ACC112 (cell line): ENCODE measurements at regions not wholly inside any gene's neighbourhood (a gene's known extent, or its start where the extent isn't known, plus 50 kb on each side); places are given as distances from the start of the nearest gene placed in this dataset.

Source experiments
- H2AFZ ChIP-seq: fragments of 200-600 bp; sonication (generic); one replicate; pipeline ENCODE4 v1.6.0; 2017; ENCODE audit warnings: antibody characterized with exemption, low read length; ENCODE audit not compliant: unreplicated experiment
- H3K27ac ChIP-seq: fragments of 200-600 bp; sonication (generic); 2 replicates; pipeline ENCODE4 v1.5.1; 2014; ENCODE audit warnings: low read depth, mild to moderate bottlenecking, antibody characterized with exemption, low read length, moderate library complexity
- H3K27me3 ChIP-seq: fragments of 200-600 bp; sonication (generic); 2 replicates; pipeline ENCODE4 v1.6.1; 2014; ENCODE audit warnings: mild to moderate bottlenecking, antibody characterized with exemption, low read length, moderate library complexity, mixed read lengths; ENCODE audit not compliant: insufficient read depth
- H3K36me3 ChIP-seq: fragments of 200-600 bp; sonication (generic); 2 replicates; pipeline ENCODE4 v1.6.1; 2016; ENCODE audit warnings: mild to moderate bottlenecking, antibody characterized with exemption, low read length, moderate library complexity, mixed read lengths; ENCODE audit not compliant: insufficient read depth
- H3K4me1 ChIP-seq: fragments of 200-600 bp; sonication (generic); one replicate; pipeline ENCODE4 v1.6.1; 2016; ENCODE audit warnings: low read length, mixed read lengths; ENCODE audit not compliant: insufficient read depth, unreplicated experiment, control insufficient read depth
- H3K4me3 ChIP-seq: fragments of 200-600 bp; sonication (generic); 2 replicates; pipeline ENCODE4 v1.5.1; 2014; ENCODE audit warnings: mild to moderate bottlenecking, low read depth, low read length
- H3K79me2 ChIP-seq: fragments of 200-600 bp; sonication (generic); one replicate; pipeline ENCODE4 v1.6.0; 2016; ENCODE audit warnings: low read length; ENCODE audit not compliant: control insufficient read depth, unreplicated experiment, insufficient read depth

GRCh38 chr18:25425024-25425423 lies 73.1 kb upstream of the ZNF521 start:
- no peaks in the 10 kb centered on the region for H3K4me1 ChIP-seq
- H3K27ac ChIP-seq: no peak overlapping the region
- H2AFZ ChIP-seq: no peak overlapping the region
- no peaks in the 10 kb centered on the region for H3K79me2 ChIP-seq
- H3K36me3 ChIP-seq: no peaks in the 10 kb centered on the region
- H3K27me3 ChIP-seq: 0 out of 2 replicates have a peak, but pooled peaks cover 10% of the 10 kb centered on the region
- H3K4me3 ChIP-seq: no peak overlapping the region

GRCh38 chr18:25423760-25424159 lies 71.8 kb upstream of the ZNF521 start:
- H3K27me3 ChIP-seq: peaks cover 13% of the 10 kb centered on the region; the same call in 1 of the 2 replicates
- H3K4me3 ChIP-seq: no peak overlapping the region
- H3K79me2 ChIP-seq: no peaks in the 10 kb centered on the region
- no peaks in the 10 kb centered on the region for H3K4me1 ChIP-seq
- no peak overlapping the region for H2AFZ ChIP-seq
- no peaks in the 10 kb centered on the region for H3K36me3 ChIP-seq
- no peak overlapping the region for H3K27ac ChIP-seq

- H3K27ac ChIP-seq: no peak overlapping the region
- no peaks in the 10 kb centered on the region for H3K4me1 ChIP-seq
- no peaks in the 10 kb centered on the region for H3K36me3 ChIP-seq
- peaks cover 18% of the 10 kb centered on the region; the same call in 1 of the 2 replicates for H3K27me3 ChIP-seq
- H3K4me3 ChIP-seq: no peak overlapping the region
- H2AFZ ChIP-seq: no peak overlapping the region
- no peaks in the 10 kb centered on the region for H3K79me2 ChIP-seq
These were observed 71.3 kb upstream of the ZNF521 start for GRCh38 chr18:25423267-25423666.

GRCh38 chr18:25422230-25422629 lies 70.3 kb upstream of the ZNF521 start:
- Histone ChIP-seq H3K36me3 (no peaks in the 10 kb centered on the region), H3K27ac (no peak overlapping the region), H2AFZ (no peak overlapping the region), H3K79me2 (no peaks in the 10 kb centered on the region), H3K4me1 (no peaks in the 10 kb centered on the region), H3K27me3 (peaks cover 23% of the 10 kb centered on the region; the same call in 1 of the 2 replicates), H3K4me3 (no peak overlapping the region)

- Histone ChIP-seq H3K27ac (no peak overlapping the region), H3K4me3 (no peak overlapping the region), H2AFZ (no peak overlapping the region), H3K79me2 (no peaks in the 10 kb centered on the region), H3K27me3 (peaks cover 36% of the 10 kb centered on the region), H3K4me1 (no peaks in the 10 kb centered on the region), H3K36me3 (no peaks in the 10 kb centered on the region)
These were observed 68.3 kb upstream of the ZNF521 start for GRCh38 chr18:25420077-25420825.

GRCh38 chr18:25416374-25416773 lies 64.4 kb upstream of the ZNF521 start:
- Histone ChIP-seq H3K36me3 (no peaks in the 10 kb centered on the region), H3K4me3 (no peak overlapping the region), H3K79me2 (no peaks in the 10 kb centered on the region), H3K4me1 (no peaks in the 10 kb centered on the region), H3K27ac (no peak overlapping the region), H3K27me3 (peaks cover 45% of the 10 kb centered on the region), H2AFZ (no peak overlapping the region)

GRCh38 chr18:25409971-25410370 lies 58.0 kb upstream of the ZNF521 start:
- H3K4me3 ChIP-seq: no peak overlapping the region
- H2AFZ ChIP-seq: no peak overlapping the region
- no peak overlapping the region for H3K27ac ChIP-seq
- H3K4me1 ChIP-seq: no peaks in the 10 kb centered on the region
- no peaks in the 10 kb centered on the region for H3K79me2 ChIP-seq
- no peaks in the 10 kb centered on the region for H3K36me3 ChIP-seq
- peaks cover 25% of the 10 kb centered on the region for H3K27me3 ChIP-seq

- no peaks in the 10 kb centered on the region for H3K4me1 ChIP-seq
- no peak overlapping the region for H2AFZ ChIP-seq
- no peak overlapping the region for H3K4me3 ChIP-seq
- H3K27ac ChIP-seq: no peak overlapping the region
- no peaks in the 10 kb centered on the region for H3K36me3 ChIP-seq
- no peaks in the 10 kb centered on the region for H3K79me2 ChIP-seq
- H3K27me3 ChIP-seq: peaks cover 23% of the 10 kb centered on the region
These were observed 56.3 kb upstream of the ZNF521 start for GRCh38 chr18:25408293-25408692.
